WI38 (cell line): ENCODE measurements at regions not wholly inside any gene's neighbourhood (a gene's known extent, or its start where the extent isn't known, plus 50 kb on each side); places are given as distances from the start of the nearest gene placed in this dataset.
"Not testable (repeated sequence)": the region's sequence is repeated elsewhere in the genome, so short reads cannot be mapped to it uniquely, and the experiment has no call there.

Experiments used
- H3K4me3 ChIP-seq: 2 replicates; pipeline ENCODE4 v1.5.1; 2011; ENCODE audit warnings: low read depth, mild to moderate bottlenecking, control low read depth, low read length
- TF ChIP-seq, protein P1 (sequence below): IDR thresholded peaks from 2 replicates; pipeline ENCODE4 v1.5.1; 2012; ENCODE audit warnings: low read depth, mild to moderate bottlenecking, control low read depth, low read length

DNA sequence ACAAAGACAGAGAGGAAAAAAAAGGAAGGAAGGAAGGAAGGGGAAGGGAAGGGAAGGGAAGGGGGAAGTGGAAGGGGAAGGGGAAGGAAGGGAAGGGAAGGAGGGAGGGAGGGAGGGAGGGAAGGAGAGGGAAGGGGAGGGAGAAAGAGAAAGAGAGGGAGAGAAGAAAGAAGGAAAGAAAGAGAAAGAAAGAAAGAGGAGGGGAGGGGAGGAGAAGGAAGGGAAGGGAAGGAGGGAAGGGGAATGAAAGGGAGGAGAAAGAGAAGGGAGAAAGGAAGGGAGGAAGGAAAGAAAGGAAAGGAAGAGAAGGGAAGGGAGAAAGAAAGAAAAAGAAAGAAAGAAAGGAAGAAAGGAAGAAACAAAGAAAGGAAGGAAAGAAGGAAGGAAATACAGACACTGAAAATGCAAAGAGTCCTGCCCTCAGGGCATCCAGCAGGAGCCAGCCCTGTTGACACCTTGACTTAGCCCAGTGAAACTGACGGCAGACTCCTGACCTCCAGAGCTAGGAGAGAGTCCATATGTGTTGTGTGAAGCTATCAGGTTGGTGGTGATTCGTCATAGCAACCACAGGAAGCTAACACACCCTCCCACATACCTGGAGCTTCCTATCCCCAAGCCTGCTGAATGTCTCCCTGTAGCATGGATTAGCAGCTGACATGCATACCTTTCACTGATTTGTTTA is 58.7 kb upstream of the SULF2 start:
- TF ChIP-seq, protein P1, sequence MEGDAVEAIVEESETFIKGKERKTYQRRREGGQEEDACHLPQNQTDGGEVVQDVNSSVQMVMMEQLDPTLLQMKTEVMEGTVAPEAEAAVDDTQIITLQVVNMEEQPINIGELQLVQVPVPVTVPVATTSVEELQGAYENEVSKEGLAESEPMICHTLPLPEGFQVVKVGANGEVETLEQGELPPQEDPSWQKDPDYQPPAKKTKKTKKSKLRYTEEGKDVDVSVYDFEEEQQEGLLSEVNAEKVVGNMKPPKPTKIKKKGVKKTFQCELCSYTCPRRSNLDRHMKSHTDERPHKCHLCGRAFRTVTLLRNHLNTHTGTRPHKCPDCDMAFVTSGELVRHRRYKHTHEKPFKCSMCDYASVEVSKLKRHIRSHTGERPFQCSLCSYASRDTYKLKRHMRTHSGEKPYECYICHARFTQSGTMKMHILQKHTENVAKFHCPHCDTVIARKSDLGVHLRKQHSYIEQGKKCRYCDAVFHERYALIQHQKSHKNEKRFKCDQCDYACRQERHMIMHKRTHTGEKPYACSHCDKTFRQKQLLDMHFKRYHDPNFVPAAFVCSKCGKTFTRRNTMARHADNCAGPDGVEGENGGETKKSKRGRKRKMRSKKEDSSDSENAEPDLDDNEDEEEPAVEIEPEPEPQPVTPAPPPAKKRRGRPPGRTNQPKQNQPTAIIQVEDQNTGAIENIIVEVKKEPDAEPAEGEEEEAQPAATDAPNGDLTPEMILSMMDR: no peak
- H3K4me3 ChIP-seq: no peak overlapping the region

DNA sequence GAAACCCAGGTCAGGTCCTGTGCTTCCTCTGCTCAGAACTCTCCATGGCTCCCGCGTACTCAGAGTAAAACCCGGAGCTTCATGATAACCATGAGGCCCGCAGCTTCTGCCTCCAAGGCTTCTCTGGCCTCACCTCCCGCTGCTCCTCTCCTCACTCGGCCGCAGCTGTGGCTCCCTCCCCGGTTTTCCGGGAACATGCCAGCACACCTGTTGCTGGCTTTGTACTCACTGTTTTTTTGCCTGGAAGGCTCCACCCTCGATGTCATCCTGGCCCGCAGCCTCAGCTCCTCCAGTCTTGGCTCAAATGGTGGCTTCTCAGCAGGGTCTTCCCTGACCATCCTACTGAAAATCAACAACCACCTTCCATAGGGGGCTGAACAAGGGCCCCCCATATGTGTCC is 57.7 kb upstream of the SULF2 start:
- H3K4me3 ChIP-seq: not testable (repeated sequence)

DNA sequence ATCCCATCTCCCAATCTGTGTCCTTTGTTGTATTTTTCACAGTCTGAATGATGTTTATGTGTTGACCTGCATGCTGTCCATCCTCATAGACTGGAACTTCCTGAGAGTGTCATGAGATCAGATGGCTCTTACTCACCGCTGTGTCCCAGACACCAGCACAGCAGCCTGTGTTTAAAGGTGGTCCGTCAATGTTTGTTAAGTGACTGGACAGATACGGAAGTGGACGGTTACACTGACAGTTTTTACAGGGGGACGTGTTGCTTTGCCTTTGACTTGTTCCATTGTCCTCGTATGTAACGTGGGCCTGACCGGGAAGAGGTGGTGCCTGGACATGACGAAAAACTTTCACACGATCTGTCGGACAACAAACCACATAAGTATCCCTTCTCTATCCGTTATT is 56.7 kb upstream of the SULF2 start:
- H3K4me3 ChIP-seq: not testable (repeated sequence)

DNA sequence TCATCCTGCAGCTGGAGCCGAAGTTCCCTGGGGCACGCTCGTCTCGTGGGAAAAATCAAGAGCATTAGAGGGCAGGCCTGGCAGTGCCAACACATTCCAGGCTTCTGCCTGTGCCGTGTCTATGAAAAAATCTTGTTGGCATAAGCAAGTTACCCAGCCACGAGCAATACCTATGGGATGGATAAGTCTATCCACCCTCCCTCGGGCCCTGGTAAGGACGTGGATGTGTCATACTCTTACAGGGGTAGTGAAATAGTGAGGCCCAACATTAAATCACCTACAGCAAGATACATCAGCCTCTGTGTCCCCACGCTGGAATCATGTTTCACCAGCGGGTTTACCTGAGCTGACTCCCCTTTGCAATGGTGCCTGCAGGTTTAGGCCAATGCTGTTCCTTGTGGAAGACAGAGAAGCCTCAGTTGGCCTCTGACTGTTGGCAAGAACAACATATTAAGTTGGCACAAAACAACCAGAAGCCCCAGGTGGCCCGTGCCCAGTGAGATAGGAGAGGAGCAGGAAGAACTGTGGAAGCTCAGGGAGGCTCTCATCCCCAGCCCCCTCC is 51.1 kb upstream of the SULF2 start:
- H3K4me3 ChIP-seq: not testable (repeated sequence)
